ENCODE measurements at regions not wholly inside any gene's neighbourhood (a gene's known extent, or its start where the extent isn't known, plus 50 kb on each side); places are given as distances from the start of the nearest gene placed in this dataset.
"Not testable (repeated sequence)": the region's sequence is repeated elsewhere in the genome, so short reads cannot be mapped to it uniquely, and the experiment has no call there.

DNA sequence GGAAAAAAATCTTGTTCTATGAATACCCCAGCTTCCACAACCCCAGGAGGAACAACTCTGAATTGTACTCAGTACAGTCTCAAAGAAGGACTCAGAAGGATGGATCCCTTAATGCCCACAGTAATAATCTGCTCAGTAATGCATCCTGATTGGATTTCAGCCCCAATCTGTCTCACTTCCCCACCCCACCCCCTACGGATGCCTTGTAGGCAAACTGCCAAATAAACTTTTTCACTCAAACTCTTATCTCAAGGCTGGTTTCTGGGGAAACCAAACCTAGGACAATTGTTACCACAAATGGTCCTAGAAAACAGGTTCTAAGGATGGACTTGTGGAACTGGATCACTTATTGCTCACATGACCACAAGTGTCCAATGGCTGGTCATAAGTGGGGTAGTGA, 1021.8 kb upstream of the INTU start:
- in situ Hi-C loops (cut with HindIII; ENCODE audit: low pct_unique_long_range_greater_than_20kb, low sequenced_read_pairs) = no loop called here
- no peak for DNase-seq (ENCODE audit: low read depth)

DNA sequence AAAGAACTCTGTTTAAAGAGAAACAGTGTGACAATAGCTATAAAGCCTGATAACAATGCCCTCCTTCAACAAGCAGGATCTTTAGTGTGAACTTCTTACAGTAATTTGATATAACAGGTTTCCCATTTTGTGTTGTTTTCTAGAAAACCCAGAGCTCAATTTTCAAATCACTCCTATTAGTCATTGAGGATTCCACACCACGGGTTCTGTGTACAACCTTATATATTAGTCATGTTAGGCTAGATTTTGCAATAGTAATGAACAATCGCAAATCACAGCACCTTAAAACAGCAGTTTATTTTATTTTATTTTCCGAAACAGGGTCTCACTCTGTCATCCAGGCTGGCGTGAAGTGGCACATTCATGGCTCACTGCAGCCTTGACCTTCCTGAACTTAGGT, 1020.9 kb upstream of the INTU start:
- in situ Hi-C loops (cut with HindIII; ENCODE audit: low pct_unique_long_range_greater_than_20kb, low sequenced_read_pairs) = no loop called here

GRCh38 chr4:126614356-126614855, 1018.4 kb upstream of the INTU start:
- in situ Hi-C loops (cut with HindIII; ENCODE audit: low pct_unique_long_range_greater_than_20kb, low sequenced_read_pairs) = no loop called here
- DNase-seq (ENCODE audit: low read depth) = no peak

More for the DNA sequence above, 1020.9 kb upstream of the INTU start:
- no peak for DNase-seq (ENCODE audit: low read depth)

DNA sequence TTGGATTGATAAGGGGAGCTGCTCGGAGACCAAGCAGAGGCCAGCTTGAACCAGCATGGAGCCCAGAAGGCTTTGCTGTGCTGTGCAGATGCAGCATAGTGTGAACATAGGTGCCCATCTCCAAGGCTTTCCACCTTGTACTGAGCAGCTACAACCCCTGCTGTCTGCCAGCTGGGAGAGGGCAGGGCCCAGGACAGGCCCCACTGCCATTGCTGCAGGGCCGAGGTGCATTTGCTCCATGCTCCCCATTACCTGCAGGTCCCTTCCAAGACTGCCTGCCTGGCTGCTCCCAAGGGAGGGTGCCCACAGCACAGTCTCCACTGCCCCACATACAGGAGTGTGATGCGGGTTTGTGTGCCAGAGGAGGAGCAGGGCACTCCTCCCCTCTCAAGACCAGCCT, 1016.0 kb upstream of the INTU start:
- DNase-seq (ENCODE audit: low read depth) = no peak
- in situ Hi-C loops (cut with HindIII; ENCODE audit: low pct_unique_long_range_greater_than_20kb, low sequenced_read_pairs) = no loop called here

- no peak for DNase-seq (ENCODE audit: low read depth)
- in situ Hi-C loops (cut with HindIII; ENCODE audit: low pct_unique_long_range_greater_than_20kb, low sequenced_read_pairs) = no loop called here
Measured at GRCh38 chr4:126627255-126627654, 1005.5 kb upstream of the INTU start.

- DNase-seq (ENCODE audit: low read depth) = no peak
- in situ Hi-C loops (cut with HindIII; ENCODE audit: low pct_unique_long_range_greater_than_20kb, low sequenced_read_pairs) = no loop called here
Measured at GRCh38 chr4:126628933-126629332, 1003.8 kb upstream of the INTU start.

DNA sequence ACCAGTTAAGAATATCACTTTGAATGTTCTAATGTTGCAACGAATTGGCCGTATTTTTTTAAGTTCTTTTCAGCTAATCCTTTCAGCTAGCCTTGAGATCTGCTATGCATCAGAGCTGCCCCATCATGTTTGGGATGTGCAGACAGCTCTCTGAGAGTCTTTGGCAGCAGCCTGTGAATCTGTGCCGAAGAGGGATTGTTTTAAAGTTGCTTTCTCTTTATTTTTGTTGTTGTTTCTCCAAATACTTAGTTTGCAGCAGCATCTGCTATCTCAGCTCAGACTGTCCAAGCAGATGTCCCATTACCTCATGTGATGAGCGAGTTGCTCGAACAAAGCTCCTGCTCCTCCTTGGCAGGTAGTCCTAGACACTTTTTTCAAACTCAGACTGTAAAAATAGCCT, 1002.5 kb upstream of the INTU start:
- in situ Hi-C loops (cut with HindIII; ENCODE audit: low pct_unique_long_range_greater_than_20kb, low sequenced_read_pairs) = no loop called here
- no peak for DNase-seq (ENCODE audit: low read depth)

- in situ Hi-C loops (cut with HindIII; ENCODE audit: low pct_unique_long_range_greater_than_20kb, low sequenced_read_pairs) = no loop called here
- DNase-seq (ENCODE audit: low read depth) = no peak
Measured at GRCh38 chr4:126633306-126633705, 999.5 kb upstream of the INTU start.

DNA sequence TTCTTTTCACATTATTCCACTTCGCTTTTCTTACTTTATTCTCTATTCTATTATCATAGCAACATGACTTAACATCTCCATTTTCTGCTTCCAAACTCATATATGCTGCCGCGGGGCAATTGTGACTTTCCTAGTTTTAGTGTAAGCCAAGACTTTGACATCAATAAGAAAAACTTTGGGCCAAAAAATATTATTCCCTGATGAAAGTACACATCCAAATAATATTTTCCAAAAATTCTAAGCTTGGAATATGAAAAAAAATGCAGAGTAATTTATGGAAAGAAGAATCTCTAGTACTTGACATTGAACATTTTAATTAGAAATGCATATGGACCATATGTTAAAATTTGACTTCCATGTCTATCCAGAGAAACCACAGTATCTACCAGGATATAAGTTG, 995.1 kb upstream of the INTU start:
- DNase-seq (ENCODE audit: low read depth) = no peak
- in situ Hi-C loops (cut with HindIII; ENCODE audit: low pct_unique_long_range_greater_than_20kb, low sequenced_read_pairs) = no loop called here

- DNase-seq (ENCODE audit: low read depth) = no peak
- in situ Hi-C loops (cut with HindIII; ENCODE audit: low pct_unique_long_range_greater_than_20kb, low sequenced_read_pairs) = no loop called here
Measured at GRCh38 chr4:126647320-126647719, 985.4 kb upstream of the INTU start.

DNA sequence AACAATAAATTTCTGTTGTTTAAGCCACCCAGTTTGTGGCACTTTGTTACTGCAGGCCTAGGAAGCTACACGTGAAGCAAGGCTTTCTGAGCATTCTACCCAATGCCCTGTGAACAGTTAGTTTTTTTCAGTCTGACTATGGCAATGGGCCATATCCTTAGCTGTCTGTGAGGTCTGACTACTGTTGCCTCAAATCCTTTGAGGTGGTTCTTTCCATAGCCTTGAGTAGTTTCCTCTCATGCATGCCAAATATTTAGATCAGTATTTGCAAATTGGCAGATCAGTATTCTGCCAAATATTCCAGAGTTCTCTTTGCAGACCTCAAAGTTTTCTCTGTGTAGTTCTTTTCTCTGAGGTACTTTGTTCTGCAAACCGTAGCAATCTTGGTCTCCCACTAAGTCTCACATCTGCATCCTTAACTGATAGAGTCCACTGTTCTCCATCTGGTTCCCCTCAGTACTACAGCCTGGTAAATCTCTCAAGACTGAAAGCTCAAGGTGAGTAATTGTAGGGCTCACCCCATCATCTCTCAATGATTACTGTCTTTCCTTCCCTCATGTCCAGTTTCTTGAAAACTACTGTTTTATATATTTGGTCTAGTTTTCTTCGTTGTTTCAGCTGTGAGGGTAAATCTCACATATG, 984.9 kb upstream of the INTU start:
- DNase-seq (ENCODE audit: low read depth) = no peak
- in situ Hi-C loops (cut with HindIII; ENCODE audit: low pct_unique_long_range_greater_than_20kb, low sequenced_read_pairs) = no loop called here

GRCh38 chr4:126658411-126658810, 974.3 kb upstream of the INTU start:
- no peak for DNase-seq (ENCODE audit: low read depth)
- in situ Hi-C loops (cut with HindIII; ENCODE audit: low pct_unique_long_range_greater_than_20kb, low sequenced_read_pairs) = no loop called here

DNA sequence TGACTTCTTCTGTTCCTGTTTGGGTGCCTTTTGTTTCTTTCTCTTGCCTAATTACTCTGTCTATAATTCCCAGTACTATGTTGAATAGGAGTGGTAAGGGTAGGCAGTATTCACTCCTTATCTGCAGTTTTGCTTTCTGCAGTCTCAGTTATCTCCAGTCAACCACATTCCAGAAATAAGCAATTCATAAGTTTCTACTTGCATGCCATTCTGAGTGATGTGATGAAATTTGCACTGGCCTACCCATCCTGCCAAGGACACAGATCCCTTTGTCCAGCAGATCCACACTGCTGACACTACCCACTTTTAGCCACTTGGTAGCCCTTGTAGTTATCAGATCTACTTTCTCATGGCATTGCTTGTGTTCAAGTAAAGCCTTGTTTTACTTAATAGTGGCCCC, 971.6 kb upstream of the INTU start:
- in situ Hi-C loops (cut with HindIII; ENCODE audit: low pct_unique_long_range_greater_than_20kb, low sequenced_read_pairs) = no loop called here

DNA sequence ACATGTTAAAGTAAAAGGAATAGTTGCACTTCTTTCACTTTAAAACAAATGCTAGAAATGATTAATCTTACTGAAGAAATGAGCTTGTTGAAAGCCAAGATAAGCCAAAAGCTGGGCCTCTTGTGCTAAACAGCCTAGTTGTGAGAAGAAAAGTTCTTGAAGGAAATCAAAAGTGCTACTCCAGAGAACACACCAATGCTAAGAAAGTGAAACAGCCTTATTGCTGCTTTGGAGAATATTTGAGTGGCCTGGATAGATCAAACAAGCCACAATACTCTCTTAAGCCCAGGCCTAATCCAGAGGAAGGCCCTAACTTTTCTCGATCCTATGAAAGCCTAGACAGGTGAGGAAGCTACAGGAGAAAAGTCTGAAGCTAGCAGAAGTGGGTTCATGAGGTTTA, 967.9 kb upstream of the INTU start:
- no peak for DNase-seq (ENCODE audit: low read depth)
- in situ Hi-C loops (cut with HindIII; ENCODE audit: low pct_unique_long_range_greater_than_20kb, low sequenced_read_pairs) = no loop called here

More for the DNA sequence above, 971.6 kb upstream of the INTU start:
- DNase-seq (ENCODE audit: low read depth) = no peak

GRCh38 chr4:126670038-126670437, 962.7 kb upstream of the INTU start:
- in situ Hi-C loops (cut with HindIII; ENCODE audit: low pct_unique_long_range_greater_than_20kb, low sequenced_read_pairs); DNase-seq (ENCODE audit: low read depth): not testable (repeated sequence)

- in situ Hi-C loops (cut with HindIII; ENCODE audit: low pct_unique_long_range_greater_than_20kb, low sequenced_read_pairs) = no loop called here
- no peak for DNase-seq (ENCODE audit: low read depth)
Measured at GRCh38 chr4:126678618-126679017, 954.1 kb upstream of the INTU start.

- DNase-seq (ENCODE audit: low read depth) = no peak
- in situ Hi-C loops (cut with HindIII; ENCODE audit: low pct_unique_long_range_greater_than_20kb, low sequenced_read_pairs) = no loop called here
Measured at GRCh38 chr4:126679303-126679702, 953.5 kb upstream of the INTU start.

- in situ Hi-C loops (cut with HindIII; ENCODE audit: low pct_unique_long_range_greater_than_20kb, low sequenced_read_pairs) = no loop called here
- no peak for DNase-seq (ENCODE audit: low read depth)
Measured at GRCh38 chr4:126682250-126682649, 950.5 kb upstream of the INTU start.

GRCh38 chr4:126686491-126686890, 946.3 kb upstream of the INTU start:
- no peak for DNase-seq (ENCODE audit: low read depth)
- in situ Hi-C loops (cut with HindIII; ENCODE audit: low pct_unique_long_range_greater_than_20kb, low sequenced_read_pairs) = no loop called here

GRCh38 chr4:126687655-126688358, 945.0 kb upstream of the INTU start:
- DNase-seq (ENCODE audit: low read depth) = no peak
- in situ Hi-C loops (cut with HindIII; ENCODE audit: low pct_unique_long_range_greater_than_20kb, low sequenced_read_pairs) = no loop called here

Data from Caki2 (cell line).